KMS-11 (cell line): ENCODE measurements at regions not wholly inside any gene's neighbourhood (a gene's known extent, or its start where the extent isn't known, plus 50 kb on each side); places are given as distances from the start of the nearest gene placed in this dataset.

ENCODE experiments used
- H2AFZ ChIP-seq: fragments of 200-600 bp; sonication (generic); 2 replicates; pipeline ENCODE4 v1.6.1; 2016; ENCODE audit warnings: antibody characterized with exemption, mixed run types, low read depth
- H3K27ac ChIP-seq: fragments of 200-600 bp; sonication (generic); 2 replicates; pipeline ENCODE4 v1.6.1; 2016; ENCODE audit warnings: mild to moderate bottlenecking, mixed run types
- H3K27me3 ChIP-seq: fragments of 200-600 bp; sonication (generic); 2 replicates; pipeline ENCODE4 v1.6.1; 2017; ENCODE audit warnings: mild to moderate bottlenecking, low read depth, mixed run types, moderate library complexity; ENCODE audit not compliant: insufficient read depth
- H3K36me3 ChIP-seq: fragments of 200-600 bp; sonication (generic); 2 replicates; pipeline ENCODE4 v1.6.1; 2017; ENCODE audit warnings: mild to moderate bottlenecking, mixed run types; ENCODE audit not compliant: insufficient read depth
- H3K4me1 ChIP-seq: fragments of 200-600 bp; sonication (generic); 2 replicates; pipeline ENCODE4 v1.6.1; 2016; ENCODE audit warnings: mild to moderate bottlenecking, low read depth, mixed run types; ENCODE audit not compliant: poor library complexity, severe bottlenecking
- H3K4me2 ChIP-seq: fragments of 200-600 bp; sonication (generic); 2 replicates; pipeline ENCODE4 v1.7.0; 2016; ENCODE audit warnings: mild to moderate bottlenecking, mixed run types
- H3K4me3 ChIP-seq: fragments of 200-600 bp; sonication (generic); IDR thresholded peaks from 2 replicates; pipeline ENCODE4 v1.6.1; 2017; ENCODE audit warnings: low read depth, low read length, mixed read lengths; ENCODE audit not compliant: insufficient read depth
- H3K79me2 ChIP-seq: fragments of 200-600 bp; sonication (generic); 2 replicates; pipeline ENCODE4 v1.6.1; 2016; ENCODE audit warnings: low read depth, mixed run types; ENCODE audit not compliant: insufficient read depth
- H3K9ac ChIP-seq: fragments of 200-600 bp; sonication (generic); 2 replicates; pipeline ENCODE4 v1.6.1; 2016; ENCODE audit warnings: mild to moderate bottlenecking, mixed run types
- H4K20me1 ChIP-seq: fragments of 200-600 bp; sonication (generic); 2 replicates; pipeline ENCODE4 v1.6.1; 2016; ENCODE audit warnings: mild to moderate bottlenecking, mixed run types; ENCODE audit not compliant: insufficient read depth
- CTCF ChIP-seq: fragments of 200-600 bp; sonication (generic); conservative IDR thresholded peaks from 2 replicates; pipeline ENCODE4 v1.6.1; 2017; ENCODE audit warnings: low read depth, mild to moderate bottlenecking, antibody characterized with exemption, low read length, moderate library complexity, mixed read lengths

GRCh38 chr21:17451364-17451891, 61.4 kb upstream of the CXADR start:
- Histone ChIP-seq H3K27ac (no peak overlapping the region), H3K4me2 (no peak overlapping the region), H2AFZ (no peak overlapping the region)

GRCh38 chr21:17454315-17455027, 58.4 kb upstream of the CXADR start:
- no peaks in the 10 kb centered on the region for H3K79me2 ChIP-seq
- no peak overlapping the region for H2AFZ ChIP-seq
- H3K27me3 ChIP-seq, result no peaks in the 10 kb centered on the region
- no peaks in the 10 kb centered on the region for H3K36me3 ChIP-seq
- H3K4me1 ChIP-seq, result no peaks in the 10 kb centered on the region
- no peak overlapping the region for H3K9ac ChIP-seq
- no peak overlapping the region for H3K4me3 ChIP-seq
- TF ChIP-seq CTCF, result no peak
- no peak overlapping the region for H3K27ac ChIP-seq
- H3K4me2 ChIP-seq, result no peak overlapping the region
- H4K20me1 ChIP-seq, result no peaks in the 10 kb centered on the region

More at GRCh38 chr21:17451364-17451891, 61.4 kb upstream of the CXADR start:
- no peaks in the 10 kb centered on the region for H3K79me2 ChIP-seq
- H3K36me3 ChIP-seq, result no peaks in the 10 kb centered on the region
- no peak overlapping the region for H3K4me3 ChIP-seq
- no peaks in the 10 kb centered on the region for H4K20me1 ChIP-seq
- H3K4me1 ChIP-seq, result no peaks in the 10 kb centered on the region
- no peak for TF ChIP-seq CTCF
- H3K27me3 ChIP-seq, result no peaks in the 10 kb centered on the region
- no peak overlapping the region for H3K9ac ChIP-seq

- Histone ChIP-seq H4K20me1 (no peaks in the 10 kb centered on the region), H3K27ac (no peak overlapping the region), H3K4me1 (no peaks in the 10 kb centered on the region), H3K4me3 (no peak overlapping the region), H3K27me3 (no peaks in the 10 kb centered on the region), H3K4me2 (no peak overlapping the region), H2AFZ (no peak overlapping the region), H3K9ac (no peak overlapping the region), H3K79me2 (no peaks in the 10 kb centered on the region), H3K36me3 (no peaks in the 10 kb centered on the region)
- TF ChIP-seq CTCF, result no peak
Measured at GRCh38 chr21:17455028-17455353, 57.9 kb upstream of the CXADR start.

- TF ChIP-seq CTCF, result no peak
- H3K79me2 ChIP-seq, result no peaks in the 10 kb centered on the region
- no peak overlapping the region for H3K27ac ChIP-seq
- no peaks in the 10 kb centered on the region for H4K20me1 ChIP-seq
- H3K27me3 ChIP-seq, result no peaks in the 10 kb centered on the region
- no peak overlapping the region for H3K4me3 ChIP-seq
- H3K4me2 ChIP-seq, result no peak overlapping the region
- no peak overlapping the region for H2AFZ ChIP-seq
- no peaks in the 10 kb centered on the region for H3K36me3 ChIP-seq
- H3K4me1 ChIP-seq, result no peaks in the 10 kb centered on the region
- no peak overlapping the region for H3K9ac ChIP-seq
Measured at GRCh38 chr21:17455451-17455850, 57.4 kb upstream of the CXADR start.
